Glutamatergic neuron (in vitro differentiated cells): ENCODE measurements at regions not wholly inside any gene's neighbourhood (a gene's known extent, or its start where the extent isn't known, plus 50 kb on each side); places are given as distances from the start of the nearest gene placed in this dataset.

Experiments
- DNase-seq: peaks from one replicate; pipeline ENCODE4 v3.0.0; 2022
- H3K27ac Mint-ChIP-seq: one replicate; pipeline ENCODE4 v1.8.0; 2020; ENCODE audit warnings: mild to moderate bottlenecking, mixed read lengths, inconsistent platforms; ENCODE audit not compliant: unreplicated experiment
- H3K27me3 Mint-ChIP-seq: one replicate; pipeline ENCODE4 v1.8.0; 2020; ENCODE audit warnings: mild to moderate bottlenecking, moderate library complexity, mixed read lengths, inconsistent platforms; ENCODE audit not compliant: unreplicated experiment
- H3K36me3 Mint-ChIP-seq: one replicate; pipeline ENCODE4 v1.8.0; 2020; ENCODE audit warnings: mild to moderate bottlenecking, mixed read lengths, inconsistent platforms; ENCODE audit not compliant: unreplicated experiment
- H3K4me1 Mint-ChIP-seq: one replicate; pipeline ENCODE4 v1.8.0; 2020; ENCODE audit warnings: mild to moderate bottlenecking, low read depth, mixed read lengths, inconsistent platforms; ENCODE audit not compliant: unreplicated experiment
- H3K4me3 Mint-ChIP-seq: one replicate; pipeline ENCODE4 v1.8.0; 2020; ENCODE audit warnings: mild to moderate bottlenecking, mixed read lengths, inconsistent platforms; ENCODE audit not compliant: unreplicated experiment
- H3K9me3 Mint-ChIP-seq: one replicate; pipeline ENCODE4 v1.8.0; 2020; ENCODE audit warnings: mild to moderate bottlenecking, moderate library complexity, mixed read lengths, inconsistent platforms; ENCODE audit not compliant: unreplicated experiment
- CTCF ChIP-seq: fragments of 200-600 bp; sonication (generic); IDR thresholded peaks from one replicate; pipeline ENCODE4 v1.5.0; 2021; ENCODE audit not compliant: partially characterized antibody, unreplicated experiment

- DNase-seq: no peak
- TF ChIP-seq CTCF: no peak
- Mint-ChIP-seq H3K27me3 (peaks cover 6% of the 10 kb centered on the region), H3K4me1 (peaks cover 7% of the 10 kb centered on the region), H3K27ac (no peak overlapping the region), H3K36me3 (no peaks in the 10 kb centered on the region), H3K4me3 (no peak overlapping the region), H3K9me3 (peaks cover 8% of the 10 kb centered on the region)
Measured at GRCh38 chr10:36720895-36721294, 404.5 kb upstream of the ANKRD30A start.

GRCh38 chr10:36717118-36717517 is 408.3 kb upstream of the ANKRD30A start:
- Mint-ChIP-seq H3K36me3 (no peaks in the 10 kb centered on the region), H3K27ac (no peak overlapping the region), H3K27me3 (no peaks in the 10 kb centered on the region), H3K4me1 (no peaks in the 10 kb centered on the region), H3K9me3 (no peaks in the 10 kb centered on the region), H3K4me3 (no peak overlapping the region)
- no peak for DNase-seq
- TF ChIP-seq CTCF: no peak

GRCh38 chr10:36716291-36716690 is 409.1 kb upstream of the ANKRD30A start:
- H3K9me3 Mint-ChIP-seq: no peaks in the 10 kb centered on the region
- no peak overlapping the region for H3K27ac Mint-ChIP-seq
- no peaks in the 10 kb centered on the region for H3K27me3 Mint-ChIP-seq
- H3K36me3 Mint-ChIP-seq: no peaks in the 10 kb centered on the region
- no peak for TF ChIP-seq CTCF
- H3K4me3 Mint-ChIP-seq: no peak overlapping the region
- H3K4me1 Mint-ChIP-seq: no peaks in the 10 kb centered on the region
- no peak for DNase-seq

GRCh38 chr10:36712695-36713094 is 412.7 kb upstream of the ANKRD30A start:
- no peak overlapping the region for H3K27ac Mint-ChIP-seq
- H3K4me3 Mint-ChIP-seq: no peak overlapping the region
- H3K36me3 Mint-ChIP-seq: no peaks in the 10 kb centered on the region
- no peak for DNase-seq
- no peak for TF ChIP-seq CTCF
- no peaks in the 10 kb centered on the region for H3K4me1 Mint-ChIP-seq
- H3K9me3 Mint-ChIP-seq: no peaks in the 10 kb centered on the region
- no peaks in the 10 kb centered on the region for H3K27me3 Mint-ChIP-seq

GRCh38 chr10:36711361-36711760 is 414.0 kb upstream of the ANKRD30A start:
- no peaks in the 10 kb centered on the region for H3K27me3 Mint-ChIP-seq
- no peak for TF ChIP-seq CTCF
- no peak for DNase-seq
- H3K9me3 Mint-ChIP-seq: no peaks in the 10 kb centered on the region
- H3K36me3 Mint-ChIP-seq: no peaks in the 10 kb centered on the region
- no peaks in the 10 kb centered on the region for H3K4me1 Mint-ChIP-seq
- H3K4me3 Mint-ChIP-seq: no peak overlapping the region
- no peak overlapping the region for H3K27ac Mint-ChIP-seq
